K562 (cell line): ENCODE measurements at regions not wholly inside any gene's neighbourhood (a gene's known extent, or its start where the extent isn't known, plus 50 kb on each side); places are given as distances from the start of the nearest gene placed in this dataset.

ENCODE experiments used
- ATAC-seq: fragments of 200-7000 bp; cut with Tn5 transposase; 3 replicates; pipeline ENCODE4 v1.9.1; 2020; ENCODE audit warnings: moderate library complexity
- BruUV-seq: library from RNA; stranded (reverse); fragments of 400-500 nt; replicated peaks from 2 replicates; lab custom pipeline; 2021; lab: Mats Ljungman, UMichigan
- CTCF ChIA-PET: fragments of 300-600 bp; formaldehyde crosslinking; extraction: SDS; loops from one replicate; lab custom pipeline; 2021; ENCODE audit warnings: low intra/inter-chr PET ratio; lab: Yijun Ruan, JAX
- POLR2A ChIA-PET: fragments of 300-600, 350-650 bp; sonication (Branson Sonifier 250); formaldehyde crosslinking; extraction: SDS; loops from one replicate; lab custom pipeline; 2021; ENCODE audit warnings: antibody characterized with exemption, inconsistent platforms; lab: Yijun Ruan, JAX
- DNase-seq, 4 experiments: peaks; one replicate each; pipeline versions ENCODE4 v3.0.0 to v3.0.0-alpha.2; 2011 to 2018; ENCODE audit warnings: low spot score in 3 of 4, mixed read lengths in 3 of 4; ENCODE audit errors: extremely low read depth in 1 of 4
- FAIRE-seq: peaks from 2 replicates; lab custom pipeline; 2011; peaks lifted over from hg19 to GRCh38; lab: Jason Lieb, UNC
- H2AFZ ChIP-seq: 2 replicates; pipeline ENCODE4 v1.6.0; 2011; ENCODE audit warnings: low read depth, low read length, control low read depth, inconsistent platforms
- H3K27ac ChIP-seq: fragments of 200-600 bp; 3 replicates; pipeline ENCODE4 v1.8.0; 2011; ENCODE audit warnings: low read depth, mild to moderate bottlenecking, control low read depth, inconsistent platforms, low read length, moderate library complexity, mixed read lengths; ENCODE audit errors: extremely low read depth
- H3K27me3 ChIP-seq, 2 experiments: fragments of 300-600 bp in 1 of 2; 2 replicates in 1 of 2; 3 replicates in 1 of 2; pipeline versions ENCODE4 v1.6.0 to v1.8.0; 2011; ENCODE audit warnings: inconsistent platforms in 2 of 2, low read length in 2 of 2, mild to moderate bottlenecking in 1 of 2, mixed read lengths in 1 of 2, moderate library complexity in 1 of 2; ENCODE audit not compliant: control insufficient read depth in 2 of 2, insufficient read depth in 2 of 2
- H3K36me3 ChIP-seq: fragments of 300-600 bp; 3 replicates; pipeline ENCODE4 v1.8.0; 2011; ENCODE audit warnings: mild to moderate bottlenecking, low read length, inconsistent platforms; ENCODE audit not compliant: control insufficient read depth, insufficient read depth
- H3K4me1 ChIP-seq, 2 experiments: fragments of 200-600 bp in 1 of 2; replicated peaks in 1 of 2; 2 replicates in 1 of 2; 3 replicates in 1 of 2; pipeline versions ENCODE4 v1.5.1 to v1.8.0; 2011; ENCODE audit warnings: inconsistent platforms in 2 of 2, low read length in 2 of 2, mild to moderate bottlenecking in 1 of 2, mixed read lengths in 1 of 2, moderate library complexity in 1 of 2; ENCODE audit not compliant: control insufficient read depth in 2 of 2, insufficient read depth in 2 of 2
- H3K4me2 ChIP-seq: 2 replicates; pipeline ENCODE4 v1.6.1; 2011; ENCODE audit warnings: low read length, control low read depth, inconsistent platforms, mixed read lengths; ENCODE audit not compliant: insufficient read depth
- H3K4me3 ChIP-seq: fragments of 200-600 bp; sonication (generic), shearing (Covaris generic); 2 replicates; pipeline ENCODE4 v1.5.1; 2016; ENCODE audit warnings: control low read depth, inconsistent platforms
- H3K79me2 ChIP-seq: fragments of 200-600 bp; 3 replicates; pipeline ENCODE4 v1.8.0; 2011; ENCODE audit warnings: low read length, inconsistent platforms; ENCODE audit not compliant: control insufficient read depth, insufficient read depth
- H3K9ac ChIP-seq, 2 experiments: 2 replicates each; pipeline versions ENCODE4 v1.6.0 to v1.6.1; 2011; ENCODE audit warnings: low read depth in 2 of 2, low read length in 2 of 2, control low read depth in 1 of 2, inconsistent platforms in 1 of 2, mild to moderate bottlenecking in 1 of 2, mixed read lengths in 1 of 2; ENCODE audit not compliant: insufficient read depth in 1 of 2
- H3K9me1 ChIP-seq: one replicate; pipeline ENCODE4 v1.6.0; 2011; ENCODE audit warnings: inconsistent platforms, mild to moderate bottlenecking, low read length, moderate library complexity; ENCODE audit not compliant: control insufficient read depth, insufficient read depth
- H3K9me3 ChIP-seq: replicated peaks from 2 replicates; pipeline ENCODE4 v1.5.1; 2011; ENCODE audit warnings: low read depth, low read length, inconsistent platforms; ENCODE audit not compliant: control insufficient read depth, insufficient read depth
- H4K20me1 ChIP-seq: replicated peaks from 2 replicates; pipeline ENCODE4 v1.6.1; 2011; ENCODE audit warnings: low read length, inconsistent platforms, mixed read lengths; ENCODE audit not compliant: control insufficient read depth, insufficient read depth
- ADNP ChIP-seq: fragments of 200-800 bp; sonication (Bioruptor generic); IDR thresholded peaks from 2 replicates; pipeline ENCODE4 v1.6.1; 2016; ENCODE audit warnings: missing genetic modification characterization, missing compliant biosample characterization
- BDP1 ChIP-seq: IDR thresholded peaks from 3 replicates; pipeline ENCODE4 v1.6.1; 2011; ENCODE audit not compliant: insufficient read length, insufficient read depth
- KDM2B ChIP-seq: fragments of 250-450 bp; sonication (Bioruptor Pico); IDR thresholded peaks from 2 replicates; pipeline ENCODE4 v1.8.0; 2021; ENCODE audit warnings: mild to moderate bottlenecking, moderate library complexity
- MGA ChIP-seq: fragments of 450-650 bp; IDR thresholded peaks from 2 replicates; pipeline ENCODE4 v1.6.1; 2016; ENCODE audit warnings: mild to moderate bottlenecking, moderate library complexity
- POU5F1 ChIP-seq: fragments of 150-350 bp; IDR thresholded peaks from 2 replicates; pipeline ENCODE4 v1.6.1; 2014; ENCODE audit warnings: borderline replicate concordance, low read length, low read depth, mild to moderate bottlenecking; ENCODE audit not compliant: partially characterized antibody
- SAFB ChIP-seq: fragments of 200-400 bp; formaldehyde crosslinking; IDR thresholded peaks from 2 replicates; pipeline ENCODE4 v1.6.1; 2017; ENCODE audit warnings: low read depth, low read length, borderline replicate concordance
- ZBED1 ChIP-seq: IDR thresholded peaks from 2 replicates; pipeline ENCODE4 v1.6.1; 2014
- ZNF780A ChIP-seq: fragments of 250-450 bp; sonication (Bioruptor Pico); IDR thresholded peaks from 2 replicates; pipeline ENCODE4 v1.5.0; 2021; ENCODE audit warnings: mild to moderate bottlenecking
- WGBS: fragments of 100-300 bp; shearing (Covaris generic); methylation state at CpG from one replicate; pipeline ENCODE4 v1.1.6; 2016; ENCODE audit warnings: low coverage, mixed read lengths; ENCODE audit not compliant: insufficient coverage; ENCODE audit errors: missing lambda C conversion rate; 5-methylcytosine and 5-hydroxymethylcytosine counted together
- in situ Hi-C: fragments of 300-500 bp; cut with MboI; formaldehyde crosslinking; loops from 4 replicates; pipeline ENCODE4 v1.15.0; 2018; ENCODE audit warnings: inconsistent platforms, mixed read lengths
- intact Hi-C: fragments of 100-400 bp; cut with micrococcal nuclease; formaldehyde crosslinking; loops from 2 replicates; pipeline ENCODE4 v1.14.2; 2022

- H3K9me3 ChIP-seq, result no peaks in the 10 kb centered on the region
- H3K79me2 ChIP-seq, result no peaks in the 10 kb centered on the region
- intact Hi-C loops, result no loop called here
- POLR2A ChIA-PET, result no interaction called here
- H3K27ac ChIP-seq, result no peak overlapping the region
- no peak for ATAC-seq
- H3K4me1 ChIP-seq, result no peaks in the 10 kb centered on the region
- no TSS peak for BruUV-seq
- no peaks in the 10 kb centered on the region for H4K20me1 ChIP-seq
- H3K27me3 ChIP-seq, result no peaks in the 10 kb centered on the region
- no peak for TF ChIP-seq POU5F1
- no peak for TF ChIP-seq ZBED1
- TF ChIP-seq ADNP (tag), result no peak
- TF ChIP-seq KDM2B (CRISPR knock-in tag), result no peak
- no peak for TF ChIP-seq BDP1
- TF ChIP-seq ZNF780A (CRISPR knock-in tag), result no peak
- TF ChIP-seq MGA, result no peak
- no peak for TF ChIP-seq SAFB
- TF ChIP-seq, all 486 proteins: peak for 0
- DNase-seq, result no peak
- in situ Hi-C loops, result no loop called here
- CTCF ChIA-PET, result no interaction called here
- Histone ChIP-seq H3K36me3 (no peaks in the 10 kb centered on the region), H2AFZ (no peak overlapping the region), H3K4me2 (no peak overlapping the region), H3K4me3 (no peak overlapping the region), H3K9me1 (no peaks in the 10 kb centered on the region), H3K9ac (no peak overlapping the region)
- FAIRE-seq, result no peak
- 5% methylated on average over 1 of the region's 1 CpG for WGBS
These were observed 176.3 kb upstream of the CD180 start for GRCh38 chr5:67372887-67373286.
